ENCODE measurements at regions not wholly inside any gene's neighbourhood (a gene's known extent, or its start where the extent isn't known, plus 50 kb on each side); places are given as distances from the start of the nearest gene placed in this dataset.

GRCh38 chr4:117324851-117325491, 239.6 kb upstream of the TRAM1L1 start:
- no peak for DNase-seq (ENCODE audit: low read depth in 4 of 4, low spot score in 2 of 4)

GRCh38 chr4:117326091-117326490, 240.7 kb upstream of the TRAM1L1 start:
- DNase-seq (ENCODE audit: low read depth in 4 of 4, low spot score in 2 of 4): no peak

- no peak for DNase-seq (ENCODE audit: low read depth in 4 of 4, low spot score in 2 of 4)
Observed at GRCh38 chr4:117327491-117327890, 242.1 kb upstream of the TRAM1L1 start.

GRCh38 chr4:117328333-117328732, 243.0 kb upstream of the TRAM1L1 start:
- DNase-seq (ENCODE audit: low read depth in 4 of 4, low spot score in 2 of 4): no peak

GRCh38 chr4:117331817-117332216, 246.4 kb upstream of the TRAM1L1 start:
- DNase-seq (ENCODE audit: low read depth in 4 of 4, low spot score in 2 of 4): no peak

GRCh38 chr4:117334451-117335188, 249.2 kb upstream of the TRAM1L1 start:
- DNase-seq (ENCODE audit: low read depth in 4 of 4, low spot score in 2 of 4): no peak

GRCh38 chr4:117357437-117357836, 272.1 kb upstream of the TRAM1L1 start:
- no peak for DNase-seq (ENCODE audit: low read depth in 4 of 4, low spot score in 2 of 4)

GRCh38 chr4:117357866-117358265, 272.5 kb upstream of the TRAM1L1 start:
- no peak for DNase-seq (ENCODE audit: low read depth in 4 of 4, low spot score in 2 of 4)

- no peak for DNase-seq (ENCODE audit: low read depth in 4 of 4, low spot score in 2 of 4)
Observed at GRCh38 chr4:117370944-117371668, 285.7 kb upstream of the TRAM1L1 start.

- DNase-seq (ENCODE audit: low read depth in 4 of 4, low spot score in 2 of 4): no peak
Observed at GRCh38 chr4:117375101-117375500, 289.7 kb upstream of the TRAM1L1 start.

GRCh38 chr4:117376692-117377091, 291.3 kb upstream of the TRAM1L1 start:
- DNase-seq (ENCODE audit: low read depth in 4 of 4, low spot score in 2 of 4): no peak

GRCh38 chr4:117378942-117379341, 293.6 kb upstream of the TRAM1L1 start:
- DNase-seq (ENCODE audit: low read depth in 4 of 4, low spot score in 2 of 4): no peak

GRCh38 chr4:117383468-117383867, 298.1 kb upstream of the TRAM1L1 start:
- no peak for DNase-seq (ENCODE audit: low read depth in 4 of 4, low spot score in 2 of 4)

GRCh38 chr4:117385526-117385925, 300.1 kb upstream of the TRAM1L1 start:
- no peak for DNase-seq (ENCODE audit: low read depth in 4 of 4, low spot score in 2 of 4)

GRCh38 chr4:117387072-117387471, 301.7 kb upstream of the TRAM1L1 start:
- no peak for DNase-seq (ENCODE audit: low read depth in 4 of 4, low spot score in 2 of 4)

- DNase-seq (ENCODE audit: low read depth in 4 of 4, low spot score in 2 of 4): no peak
Observed at GRCh38 chr4:117400039-117400835, 314.9 kb upstream of the TRAM1L1 start.

GRCh38 chr4:117412661-117413060, 327.3 kb upstream of the TRAM1L1 start:
- no peak for DNase-seq (ENCODE audit: low read depth in 4 of 4, low spot score in 2 of 4)

GRCh38 chr4:117417856-117418255, 332.5 kb upstream of the TRAM1L1 start:
- no peak for DNase-seq (ENCODE audit: low read depth in 4 of 4, low spot score in 2 of 4)

GRCh38 chr4:117420948-117421347, 335.6 kb upstream of the TRAM1L1 start:
- DNase-seq (ENCODE audit: low read depth in 4 of 4, low spot score in 2 of 4): peak in 1 of 4 donors; percentile 8

- peak in 1 of 4 donors; percentile 19 for DNase-seq (ENCODE audit: low read depth in 4 of 4, low spot score in 2 of 4)
Observed at GRCh38 chr4:117421706-117422105, 336.3 kb upstream of the TRAM1L1 start.

- DNase-seq (ENCODE audit: low read depth in 4 of 4, low spot score in 2 of 4): peak in 1 of 4 donors; percentile 3
Observed at GRCh38 chr4:117422297-117422696, 336.9 kb upstream of the TRAM1L1 start.
